ENCODE measurements at regions not wholly inside any gene's neighbourhood (a gene's known extent, or its start where the extent isn't known, plus 50 kb on each side); places are given as distances from the start of the nearest gene placed in this dataset.
"Not testable (repeated sequence)": the region's sequence is repeated elsewhere in the genome, so short reads cannot be mapped to it uniquely, and the experiment has no call there.

DNA sequence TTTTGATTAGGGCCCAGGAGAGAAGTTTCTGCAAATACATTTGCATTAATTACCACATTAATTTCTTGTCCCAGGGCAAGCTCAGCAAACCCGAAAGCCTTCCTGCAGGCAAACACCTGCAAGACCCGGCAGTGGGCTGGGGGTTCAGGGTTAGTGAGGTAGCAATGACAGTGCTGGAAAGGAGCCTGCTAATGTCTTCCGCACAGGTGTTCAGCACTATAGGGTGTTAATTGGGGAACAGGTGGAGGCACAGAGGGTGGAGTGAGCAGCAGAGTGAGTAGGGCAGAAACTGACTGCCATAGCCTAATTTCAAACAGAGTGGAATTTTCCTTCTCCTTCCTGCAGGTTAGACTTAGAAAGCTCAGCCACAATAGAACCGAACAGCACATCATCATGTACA lies 50.9 kb upstream of the UBASH3B start:
- DNase-seq (no peak), ATAC-seq (ENCODE audit: low read depth in 2 of 2) (no peak)
- no peaks in the 10 kb centered on the region for H3K4me1 Mint-ChIP-seq
- peaks cover 27 to 47% (median 32%) of the 10 kb centered on the region in 3 donors for H3K27me3 Mint-ChIP-seq
- no peak overlapping the region for H3K4me3 Mint-ChIP-seq
- H3K36me3 Mint-ChIP-seq = no peaks in the 10 kb centered on the region
- no peak overlapping the region for H3K27ac Mint-ChIP-seq
- H3K9me3 Mint-ChIP-seq = peaks cover 0 to 1% (median 0%) of the 10 kb centered on the region in 7 donors

DNA sequence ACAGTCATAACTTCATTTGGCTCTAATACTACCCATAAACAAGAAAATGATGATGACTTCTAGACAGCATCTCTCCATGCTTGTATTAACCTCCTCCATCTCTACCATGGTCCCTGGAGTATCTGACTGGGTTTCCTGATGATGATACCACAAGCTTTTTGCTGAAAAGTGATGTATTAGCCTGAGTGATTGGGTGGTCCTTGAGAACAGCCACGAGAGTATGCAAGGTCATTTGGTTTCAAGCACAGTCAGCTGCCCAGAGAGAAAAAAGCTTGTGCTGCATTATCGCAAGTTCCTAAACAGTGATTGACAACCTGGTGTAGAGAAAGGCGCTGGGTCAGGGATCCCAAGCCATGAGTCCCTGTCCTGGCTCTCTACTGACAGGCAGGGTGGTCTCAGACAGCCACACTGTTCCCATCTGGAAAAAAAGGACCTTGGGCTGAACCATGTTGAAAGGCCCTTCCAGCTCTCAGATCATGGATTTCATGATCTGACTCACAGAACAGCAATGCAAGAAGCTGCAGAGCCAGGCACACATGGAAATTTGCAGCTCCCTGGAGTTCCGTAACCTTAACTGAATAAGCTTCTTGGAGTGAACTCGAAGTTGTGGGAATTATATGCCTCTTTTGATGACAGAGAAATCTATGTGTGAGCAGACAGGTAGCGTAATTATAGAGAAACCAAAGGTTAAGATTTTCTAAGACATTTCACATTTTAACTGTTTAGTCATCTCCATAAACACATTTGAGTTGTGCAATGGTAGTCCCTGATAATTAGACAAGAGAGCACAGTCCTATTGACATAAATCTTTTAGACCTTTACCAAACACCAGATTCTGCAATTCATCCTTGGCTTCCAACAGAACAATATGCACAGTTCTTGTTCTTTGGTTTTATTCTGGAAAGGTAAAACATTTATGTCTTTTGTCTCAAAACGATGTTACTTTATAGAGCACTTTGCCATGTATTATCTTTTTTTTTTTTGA lies 54.1 kb upstream of the UBASH3B start:
- no peak for DNase-seq
- no peak for ATAC-seq (ENCODE audit: low read depth in 2 of 2)
- Mint-ChIP-seq H3K27me3 (peaks cover 30 to 43% (median 33%) of the 10 kb centered on the region in 3 donors), H3K4me3 (no peak overlapping the region), H3K36me3 (no peaks in the 10 kb centered on the region), H3K27ac (no peak overlapping the region), H3K4me1 (no peaks in the 10 kb centered on the region), H3K9me3 (peaks cover 0 to 1% (median 0%) of the 10 kb centered on the region in 7 donors)

DNA sequence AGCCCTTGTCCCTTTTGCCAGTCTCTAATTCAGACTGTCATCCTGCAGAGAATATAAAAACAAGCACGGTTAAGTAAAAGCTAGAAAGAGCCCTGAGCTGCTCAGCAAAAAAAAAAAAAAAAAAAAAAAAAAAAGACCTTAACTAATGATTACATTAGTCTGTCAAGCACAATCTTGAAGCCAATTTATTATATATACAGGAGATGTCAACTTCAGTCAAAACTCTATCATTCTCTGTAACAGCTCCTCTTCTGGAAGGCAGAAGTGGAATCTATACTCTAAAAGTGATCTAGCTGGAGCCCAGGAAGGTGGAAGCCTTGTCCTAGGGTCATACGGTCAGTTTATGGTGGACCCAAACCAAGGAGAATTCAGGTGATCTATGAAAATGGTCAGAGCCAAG lies 55.2 kb upstream of the UBASH3B start:
- ATAC-seq (ENCODE audit: low read depth in 2 of 2) (no peak), DNase-seq (no peak)
- Mint-ChIP-seq H3K27me3 (peaks cover 29 to 43% (median 33%) of the 10 kb centered on the region in 3 donors), H3K4me1 (no peaks in the 10 kb centered on the region), H3K9me3 (peaks cover 0 to 1% (median 0%) of the 10 kb centered on the region in 7 donors), H3K27ac (peak overlapping the region in 1 of 6 donors; percentile 27), H3K4me3 (no peak overlapping the region), H3K36me3 (no peaks in the 10 kb centered on the region)

DNA sequence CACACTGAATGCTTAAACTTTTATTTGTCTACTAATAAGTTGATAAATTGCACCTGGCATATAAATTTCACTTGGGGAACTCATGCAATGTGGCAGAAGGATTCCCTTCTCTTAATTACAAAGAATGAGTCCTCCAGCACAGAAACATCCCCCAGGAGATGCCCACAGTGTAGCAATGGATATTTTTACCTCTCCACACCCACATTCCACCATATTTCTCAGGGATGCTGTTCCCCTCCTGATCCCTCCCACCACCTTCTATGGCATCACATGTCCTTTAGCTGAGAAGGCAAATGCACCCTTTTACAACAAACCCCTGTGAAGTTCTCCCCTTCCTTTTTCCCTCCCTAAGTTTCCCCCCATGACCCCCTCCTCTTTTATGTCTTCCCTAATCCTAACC lies 56.1 kb upstream of the UBASH3B start:
- Mint-ChIP-seq H3K27ac (no peak overlapping the region), H3K9me3 (peaks cover 0 to 1% (median 0%) of the 10 kb centered on the region in 7 donors), H3K27me3 (peaks cover 28 to 35% (median 28%) of the 10 kb centered on the region in 3 donors), H3K4me3 (no peak overlapping the region), H3K36me3 (no peaks in the 10 kb centered on the region), H3K4me1 (no peaks in the 10 kb centered on the region)
- ATAC-seq (ENCODE audit: low read depth in 2 of 2) (no peak), DNase-seq (no peak)

DNA sequence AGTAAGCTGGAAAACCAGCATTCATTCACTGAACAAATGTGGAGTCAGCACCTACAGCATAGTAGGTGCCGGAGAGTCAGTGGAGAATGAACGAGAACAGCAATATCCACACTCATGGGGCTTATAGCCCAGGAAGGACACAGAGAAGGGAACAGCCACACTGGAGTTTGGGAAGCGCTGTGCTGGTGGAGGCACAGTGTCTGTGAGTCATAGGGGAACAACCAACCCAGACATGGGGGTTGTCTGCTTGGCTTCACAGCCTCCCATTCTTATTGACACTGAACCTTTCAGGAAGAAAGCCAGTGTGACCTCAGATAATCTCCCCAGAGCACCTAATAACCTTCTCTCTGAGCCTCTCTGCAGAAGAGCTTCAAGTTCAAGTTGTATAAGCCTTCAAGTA lies 56.6 kb upstream of the UBASH3B start:
- Mint-ChIP-seq H3K4me3 (no peak overlapping the region), H3K27ac (no peak overlapping the region), H3K9me3 (no peaks in the 10 kb centered on the region), H3K4me1 (no peaks in the 10 kb centered on the region), H3K27me3 (peaks cover 26 to 31% (median 26%) of the 10 kb centered on the region in 3 donors), H3K36me3 (no peaks in the 10 kb centered on the region)
- no peak for ATAC-seq (ENCODE audit: low read depth in 2 of 2)
- DNase-seq = no peak

DNA sequence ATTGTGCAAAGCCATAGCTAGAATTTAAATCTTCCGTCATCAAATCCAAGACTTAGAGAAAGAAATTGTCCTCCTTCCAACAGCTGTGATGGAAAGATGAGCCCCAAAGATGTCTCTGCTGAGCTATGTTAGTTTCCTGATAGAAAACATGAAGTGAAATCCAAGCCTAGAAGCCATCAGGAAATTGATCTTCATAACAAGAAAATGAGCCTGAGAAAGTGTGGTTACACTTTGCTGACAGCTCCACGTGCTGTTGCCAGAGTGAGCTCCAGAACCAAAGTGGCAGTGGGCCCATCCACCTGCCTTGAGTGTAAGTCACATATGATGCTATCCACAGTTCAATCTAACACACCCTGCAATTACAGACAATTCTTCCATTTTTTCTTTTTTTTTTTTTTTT lies 58.0 kb upstream of the UBASH3B start:
- ATAC-seq (ENCODE audit: low read depth in 2 of 2) (no peak), DNase-seq (no peak)
- H3K9me3 Mint-ChIP-seq = no peaks in the 10 kb centered on the region
- no peak overlapping the region for H3K27ac Mint-ChIP-seq
- peaks cover 36 to 37% (median 36%) of the 10 kb centered on the region in 3 donors for H3K27me3 Mint-ChIP-seq
- H3K4me3 Mint-ChIP-seq = no peak overlapping the region
- H3K4me1 Mint-ChIP-seq = no peaks in the 10 kb centered on the region
- no peaks in the 10 kb centered on the region for H3K36me3 Mint-ChIP-seq

DNA sequence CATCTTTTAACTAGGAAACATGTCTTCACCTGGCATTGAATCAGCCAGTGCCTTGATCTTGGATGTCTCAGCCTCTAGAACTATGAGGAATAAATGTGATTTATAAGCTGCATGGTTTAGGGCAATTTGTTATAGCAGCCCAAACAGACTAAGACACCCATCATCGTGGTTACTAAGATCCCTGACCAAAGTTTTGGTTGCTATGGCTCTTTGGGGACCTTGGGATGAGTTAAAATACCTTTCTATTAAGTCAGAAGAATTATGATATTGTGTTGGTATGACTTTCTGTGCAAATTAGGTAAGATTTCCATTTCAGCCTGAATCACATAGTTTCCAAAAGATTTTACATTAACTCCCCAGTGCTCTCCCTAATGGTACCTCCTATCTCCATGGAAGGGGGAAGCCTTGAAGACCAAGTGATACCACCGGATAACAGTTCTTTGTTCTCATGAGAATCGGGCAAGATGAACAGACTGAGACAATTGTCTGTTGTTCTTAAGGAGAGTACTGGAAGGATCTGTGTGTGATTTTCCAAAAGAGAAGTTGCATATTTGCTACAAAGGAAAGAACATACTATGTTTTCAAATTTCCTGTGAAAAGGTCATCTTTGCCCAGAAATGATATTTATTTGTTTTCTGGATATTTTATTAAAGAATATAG lies 60.4 kb upstream of the UBASH3B start:
- no peaks in the 10 kb centered on the region for H3K4me1 Mint-ChIP-seq
- H3K36me3 Mint-ChIP-seq = no peaks in the 10 kb centered on the region
- ATAC-seq (ENCODE audit: low read depth in 2 of 2) (no peak), DNase-seq (no peak)
- H3K9me3 Mint-ChIP-seq = peaks cover 0 to 2% (median 0%) of the 10 kb centered on the region in 7 donors
- peaks cover 22 to 43% (median 37%) of the 10 kb centered on the region in 3 donors for H3K27me3 Mint-ChIP-seq
- no peak overlapping the region for H3K4me3 Mint-ChIP-seq
- no peak overlapping the region for H3K27ac Mint-ChIP-seq

DNA sequence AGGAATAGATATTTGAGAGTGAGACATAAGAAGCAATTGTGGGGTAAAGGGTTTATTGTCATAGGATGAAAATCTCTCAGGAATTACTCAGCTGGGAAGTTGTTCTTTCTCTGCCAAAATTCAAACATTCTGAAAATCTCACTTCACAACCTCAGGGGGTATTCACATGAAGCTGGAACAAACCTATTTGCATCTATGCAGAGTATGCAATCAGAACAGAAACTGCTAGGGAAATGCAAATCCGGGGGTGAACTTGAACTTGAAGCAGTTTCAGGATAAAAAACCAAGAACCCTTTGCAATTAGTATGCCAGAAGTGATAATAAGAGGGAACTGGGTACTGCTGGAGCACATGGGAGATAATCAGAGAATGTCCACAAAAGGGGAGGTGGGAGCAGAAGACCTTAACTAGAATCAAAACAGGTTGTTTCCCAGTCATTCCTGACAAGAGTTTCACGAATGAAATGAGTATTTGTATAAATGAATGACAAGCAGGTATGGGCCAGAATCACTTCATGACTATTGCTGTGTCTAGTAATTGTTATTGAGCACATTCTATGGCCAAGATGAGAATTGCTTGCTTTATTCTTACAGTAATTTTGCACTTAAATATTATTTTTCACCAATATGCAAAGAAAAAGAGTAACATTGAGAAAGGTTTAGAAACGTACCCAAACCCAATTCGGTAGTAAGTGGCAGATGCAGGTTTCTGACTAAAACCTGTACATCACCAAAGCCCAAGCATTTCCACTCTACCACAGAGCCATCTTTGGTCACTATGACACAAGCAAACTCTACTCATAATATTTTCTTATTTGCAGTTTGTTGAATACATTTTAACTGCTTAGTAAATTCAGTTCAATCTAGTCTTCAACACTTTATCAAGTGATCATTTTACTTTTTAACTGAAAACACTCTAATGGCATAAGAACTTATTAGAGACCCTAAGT lies 61.8 kb upstream of the UBASH3B start:
- H3K36me3 Mint-ChIP-seq = no peaks in the 10 kb centered on the region
- no peaks in the 10 kb centered on the region for H3K4me1 Mint-ChIP-seq
- ATAC-seq (ENCODE audit: low read depth in 2 of 2) (no peak), DNase-seq (no peak)
- H3K27ac Mint-ChIP-seq = no peak overlapping the region
- peaks cover 0 to 4% (median 0%) of the 10 kb centered on the region in 7 donors for H3K9me3 Mint-ChIP-seq
- H3K4me3 Mint-ChIP-seq = no peak overlapping the region
- peaks cover 22 to 41% (median 39%) of the 10 kb centered on the region in 3 donors for H3K27me3 Mint-ChIP-seq

DNA sequence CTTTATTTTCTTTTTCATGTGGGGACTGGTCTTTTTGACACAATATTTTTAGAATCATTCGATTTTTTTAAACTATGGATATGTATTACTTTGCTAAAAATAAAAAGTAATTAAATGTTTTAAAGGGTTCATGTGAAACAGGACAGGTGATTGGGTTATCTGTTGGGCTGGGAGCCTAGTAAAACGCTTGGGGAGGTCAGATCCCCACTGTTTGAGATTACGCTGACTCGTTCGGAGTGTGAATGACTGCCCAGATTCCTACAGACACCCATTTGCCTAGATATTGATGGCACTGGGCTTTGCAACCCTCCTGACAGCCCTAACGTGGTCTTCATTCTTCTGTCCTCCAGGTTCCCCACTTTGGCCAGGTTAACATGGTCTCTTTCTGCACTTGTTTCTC lies 62.9 kb upstream of the UBASH3B start:
- no peak for ATAC-seq (ENCODE audit: low read depth in 2 of 2)
- peaks cover 22 to 39% (median 37%) of the 10 kb centered on the region in 3 donors for H3K27me3 Mint-ChIP-seq

DNA sequence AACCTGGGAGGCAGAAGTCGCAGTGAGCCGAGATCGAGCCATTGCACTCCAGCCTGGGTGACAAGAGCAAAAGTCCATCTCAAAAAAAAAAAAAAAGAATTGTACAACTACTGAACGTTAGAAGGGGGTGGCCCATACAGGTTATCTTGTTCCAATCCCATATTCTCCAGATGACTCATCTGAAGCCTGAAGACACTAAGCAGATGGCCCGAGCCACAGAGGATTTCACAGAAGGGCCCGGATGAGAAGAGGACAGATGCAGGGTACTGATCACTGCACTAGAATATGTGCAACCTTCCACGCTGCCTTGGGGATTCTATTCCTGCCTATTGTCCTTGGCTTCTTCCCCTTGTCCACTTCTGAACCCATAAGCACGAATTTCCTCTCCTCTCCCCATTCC lies 70.9 kb upstream of the UBASH3B start:
- peaks cover 0 to 12% (median 7%) of the 10 kb centered on the region in 7 donors for H3K9me3 Mint-ChIP-seq
- DNase-seq (no peak), ATAC-seq (ENCODE audit: low read depth in 2 of 2) (no peak)
- H3K27ac Mint-ChIP-seq = peak overlapping the region in 1 of 6 donors; percentile 12
- H3K36me3 Mint-ChIP-seq = peaks cover 0 to 5% of the 10 kb centered on the region in 2 donors
- peaks cover 8 to 34% (median 10%) of the 10 kb centered on the region in 3 donors for H3K27me3 Mint-ChIP-seq
- no peak overlapping the region for H3K4me3 Mint-ChIP-seq
- peaks cover 12 to 14% (median 14%) of the 10 kb centered on the region in 3 donors for H3K4me1 Mint-ChIP-seq

More for the DNA sequence above, 62.9 kb upstream of the UBASH3B start:
- no peak overlapping the region for H3K4me3 Mint-ChIP-seq
- H3K36me3 Mint-ChIP-seq = peaks cover 0 to 5% of the 10 kb centered on the region in 2 donors
- peaks cover 0 to 12% (median 6%) of the 10 kb centered on the region in 7 donors for H3K9me3 Mint-ChIP-seq
- no peak for DNase-seq
- H3K27ac Mint-ChIP-seq = no peak overlapping the region
- H3K4me1 Mint-ChIP-seq = no peaks in the 10 kb centered on the region

DNA sequence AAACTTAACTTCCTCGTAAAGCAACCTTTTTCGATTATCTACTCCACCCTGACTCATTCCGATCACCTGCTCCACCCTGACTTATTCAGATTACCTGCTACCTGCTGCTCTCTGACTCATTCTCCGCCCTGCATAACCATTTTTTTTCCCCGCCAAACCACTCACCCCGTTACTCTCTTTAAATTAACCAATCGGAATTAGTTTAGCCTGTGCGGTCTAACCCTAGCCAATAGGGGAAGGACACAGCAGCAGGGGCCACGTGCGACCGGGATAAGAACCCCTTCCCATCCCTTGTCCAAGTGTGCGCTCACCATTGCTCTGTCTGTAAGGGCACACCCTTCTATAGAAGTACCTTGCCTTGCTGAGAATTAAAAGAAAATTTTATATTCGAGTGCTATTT lies 75.5 kb upstream of the UBASH3B start:
- peaks cover 0 to 13% (median 8%) of the 10 kb centered on the region in 3 donors for H3K27me3 Mint-ChIP-seq
- peak overlapping the region in 2 of 6 donors; percentile 4 to 79 for H3K27ac Mint-ChIP-seq
- not testable (repeated sequence) for H3K36me3 Mint-ChIP-seq; H3K4me3 Mint-ChIP-seq; DNase-seq; H3K9me3 Mint-ChIP-seq; ATAC-seq (ENCODE audit: low read depth in 2 of 2)
- peaks cover 12 to 14% (median 14%) of the 10 kb centered on the region in 3 donors for H3K4me1 Mint-ChIP-seq

DNA sequence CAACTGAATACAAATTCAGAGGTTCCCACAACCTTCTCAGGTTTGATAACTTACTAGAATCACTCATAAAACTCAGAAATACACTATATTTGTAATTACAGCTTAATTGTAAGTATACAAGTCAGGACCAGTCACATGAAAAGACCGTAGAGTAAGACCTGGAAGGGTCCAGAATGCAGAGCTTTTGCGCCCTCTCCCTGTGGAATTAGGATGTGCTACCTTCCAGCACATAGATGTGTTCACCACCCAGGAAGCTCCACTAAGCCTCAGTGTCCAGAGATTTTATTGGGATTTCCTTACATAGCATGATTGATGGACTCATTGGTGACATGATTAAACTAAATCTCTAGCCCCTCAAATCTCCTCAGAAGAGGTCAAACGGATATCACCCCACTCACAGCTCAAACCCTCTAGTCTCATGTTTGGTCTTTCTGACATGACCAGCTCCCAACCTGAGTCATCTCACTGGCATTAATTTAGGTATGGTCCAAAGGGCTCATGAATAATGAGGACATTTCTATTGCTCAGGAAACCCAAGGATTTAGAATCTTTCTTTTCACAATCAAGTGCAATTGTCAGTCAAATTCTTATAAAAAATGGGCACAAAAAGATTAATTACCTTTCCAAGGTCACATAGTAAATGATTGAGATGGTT lies 77.2 kb upstream of the UBASH3B start:
- H3K36me3 Mint-ChIP-seq = no peaks in the 10 kb centered on the region
- no peak overlapping the region for H3K4me3 Mint-ChIP-seq
- H3K27me3 Mint-ChIP-seq = peaks cover 3 to 5% (median 3%) of the 10 kb centered on the region in 3 donors
- no peak for ATAC-seq (ENCODE audit: low read depth in 2 of 2)
- H3K27ac Mint-ChIP-seq = no peak overlapping the region
- H3K4me1 Mint-ChIP-seq = peaks cover 12 to 14% (median 14%) of the 10 kb centered on the region in 3 donors
- no peak for DNase-seq
- H3K9me3 Mint-ChIP-seq = no peaks in the 10 kb centered on the region
